ENCODE measurements at regions not wholly inside any gene's neighbourhood (a gene's known extent, or its start where the extent isn't known, plus 50 kb on each side); places are given as distances from the start of the nearest gene placed in this dataset.

DNA sequence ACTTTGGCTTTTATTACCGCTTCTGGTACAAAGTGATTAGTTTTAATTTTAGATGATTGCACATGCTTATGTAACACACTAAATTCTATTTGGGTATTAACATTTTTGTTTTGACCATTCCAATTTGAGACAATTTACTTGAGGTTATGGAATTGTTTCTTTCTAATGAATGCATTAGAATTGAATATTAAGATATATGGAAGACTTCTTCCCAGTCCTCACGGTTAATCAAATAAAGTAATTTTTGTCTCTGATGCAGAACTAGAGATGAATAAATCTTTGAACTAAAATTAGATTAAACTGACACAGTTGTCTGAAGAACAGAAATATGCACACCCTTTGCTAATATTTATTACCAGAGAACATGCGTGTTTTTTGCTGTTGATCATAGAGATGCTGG lies 127.1 kb upstream of the FBXL17 start:
- Histone ChIP-seq H3K4me1 (ENCODE audit: insufficient read depth, low read length) (no peaks in the 10 kb centered on the region), H3K27me3 (ENCODE audit: control insufficient read depth in 1 of 2, insufficient read depth in 2 of 2, low read length in 2 of 2) (no peaks in the 10 kb centered on the region), H3K27ac (ENCODE audit: low read depth in 1 of 2, low read length in 2 of 2) (no peak overlapping the region), H3K36me3 (ENCODE audit: insufficient read depth, low read length) (no peaks in the 10 kb centered on the region), H3K9me3 (ENCODE audit: control insufficient read depth in 1 of 2, insufficient read depth in 1 of 2, low read length in 2 of 2) (no peaks in the 10 kb centered on the region), H3K4me3 (ENCODE audit: low read length) (no peak overlapping the region)
- Mint-ChIP-seq H3K36me3 (ENCODE audit: low read depth) (no peaks in the 10 kb centered on the region), H3K9me3 (no peaks in the 10 kb centered on the region), H3K27me3 (peaks cover 21% of the 10 kb centered on the region), H3K27ac (no peak overlapping the region), H3K4me1 (ENCODE audit: low read depth) (no peaks in the 10 kb centered on the region), H3K4me3 (no peak overlapping the region)
- ChIA-PET POLR2A (no interaction called here), CTCF (no interaction called here)
- ATAC-seq (ENCODE audit: poor library complexity) (no peak), DNase-seq (no peak)
- TF ChIP-seq, protein P1, sequence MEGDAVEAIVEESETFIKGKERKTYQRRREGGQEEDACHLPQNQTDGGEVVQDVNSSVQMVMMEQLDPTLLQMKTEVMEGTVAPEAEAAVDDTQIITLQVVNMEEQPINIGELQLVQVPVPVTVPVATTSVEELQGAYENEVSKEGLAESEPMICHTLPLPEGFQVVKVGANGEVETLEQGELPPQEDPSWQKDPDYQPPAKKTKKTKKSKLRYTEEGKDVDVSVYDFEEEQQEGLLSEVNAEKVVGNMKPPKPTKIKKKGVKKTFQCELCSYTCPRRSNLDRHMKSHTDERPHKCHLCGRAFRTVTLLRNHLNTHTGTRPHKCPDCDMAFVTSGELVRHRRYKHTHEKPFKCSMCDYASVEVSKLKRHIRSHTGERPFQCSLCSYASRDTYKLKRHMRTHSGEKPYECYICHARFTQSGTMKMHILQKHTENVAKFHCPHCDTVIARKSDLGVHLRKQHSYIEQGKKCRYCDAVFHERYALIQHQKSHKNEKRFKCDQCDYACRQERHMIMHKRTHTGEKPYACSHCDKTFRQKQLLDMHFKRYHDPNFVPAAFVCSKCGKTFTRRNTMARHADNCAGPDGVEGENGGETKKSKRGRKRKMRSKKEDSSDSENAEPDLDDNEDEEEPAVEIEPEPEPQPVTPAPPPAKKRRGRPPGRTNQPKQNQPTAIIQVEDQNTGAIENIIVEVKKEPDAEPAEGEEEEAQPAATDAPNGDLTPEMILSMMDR (IDR thresholded peaks at IDR 0.05): no peak
- intact Hi-C loops (cut with DNase I, micrococcal nuclease): no loop called here

DNA sequence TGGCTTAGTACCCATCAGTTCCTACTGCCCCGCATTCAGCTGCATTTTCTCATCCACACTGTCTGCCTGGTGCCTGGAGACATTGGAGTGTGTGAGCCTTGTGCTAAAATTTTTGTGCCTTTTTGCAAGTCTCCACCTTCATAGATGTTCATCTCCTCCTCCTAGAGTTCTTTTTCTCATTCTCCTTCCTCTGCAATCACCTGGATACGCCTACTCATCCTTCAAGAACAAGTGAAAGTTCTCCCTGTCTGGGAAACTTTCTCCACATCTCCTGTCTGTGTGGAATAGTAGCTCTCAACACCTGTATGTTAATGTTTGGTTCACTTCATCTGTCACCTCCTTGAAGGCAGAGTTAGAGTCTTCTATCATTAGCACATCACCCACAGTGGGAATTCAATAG lies 125.7 kb upstream of the FBXL17 start:
- Mint-ChIP-seq H3K4me3 (no peak overlapping the region), H3K27ac (no peak overlapping the region), H3K9me3 (no peaks in the 10 kb centered on the region), H3K36me3 (ENCODE audit: low read depth) (no peaks in the 10 kb centered on the region), H3K4me1 (ENCODE audit: low read depth) (no peaks in the 10 kb centered on the region), H3K27me3 (peaks cover 16% of the 10 kb centered on the region)
- no peak overlapping the region for H3K4me3 ChIP-seq (ENCODE audit: low read length)
- POLR2A ChIA-PET: no interaction called here
- H3K9me3 ChIP-seq (ENCODE audit: control insufficient read depth in 1 of 2, insufficient read depth in 1 of 2, low read length in 2 of 2): no peaks in the 10 kb centered on the region
- CTCF ChIA-PET: no interaction called here
- TF ChIP-seq, protein P1 (IDR thresholded peaks at IDR 0.05): no peak
- DNase-seq: no peak
- no peaks in the 10 kb centered on the region for H3K36me3 ChIP-seq (ENCODE audit: insufficient read depth, low read length)
- no peaks in the 10 kb centered on the region for H3K4me1 ChIP-seq (ENCODE audit: insufficient read depth, low read length)
- intact Hi-C loops (cut with DNase I, micrococcal nuclease): no loop called here
- no peak overlapping the region for H3K27ac ChIP-seq (ENCODE audit: low read depth in 1 of 2, low read length in 2 of 2)
- ATAC-seq (ENCODE audit: poor library complexity): no peak
- no peaks in the 10 kb centered on the region for H3K27me3 ChIP-seq (ENCODE audit: control insufficient read depth in 1 of 2, insufficient read depth in 2 of 2, low read length in 2 of 2)

DNA sequence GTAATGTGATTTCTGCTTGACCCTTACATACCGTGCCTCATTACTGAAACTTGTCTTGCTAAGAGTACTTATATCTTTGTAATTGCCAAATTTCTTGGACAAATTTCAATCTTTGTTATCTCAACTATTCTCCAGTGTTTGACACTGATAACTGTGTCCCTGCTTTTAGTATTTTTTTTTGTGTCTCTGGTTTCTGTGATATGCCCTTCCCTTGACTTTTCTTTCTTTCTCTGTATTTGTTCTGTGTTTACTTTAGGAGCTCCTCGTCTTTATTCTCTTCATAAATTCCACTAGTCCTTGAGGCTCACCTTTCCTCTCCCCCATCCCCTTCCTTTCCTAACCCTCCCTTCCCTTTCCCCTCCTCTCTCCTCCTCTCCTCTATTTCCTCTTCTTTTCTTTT lies 123.7 kb upstream of the FBXL17 start:
- no peak overlapping the region for H3K27ac Mint-ChIP-seq
- Histone ChIP-seq H3K4me1 (ENCODE audit: insufficient read depth, low read length) (no peaks in the 10 kb centered on the region), H3K36me3 (ENCODE audit: insufficient read depth, low read length) (no peaks in the 10 kb centered on the region), H3K27me3 (ENCODE audit: control insufficient read depth in 1 of 2, insufficient read depth in 2 of 2, low read length in 2 of 2) (no peaks in the 10 kb centered on the region), H3K27ac (ENCODE audit: low read depth in 1 of 2, low read length in 2 of 2) (no peak overlapping the region), H3K4me3 (ENCODE audit: low read length) (no peak overlapping the region), H3K9me3 (ENCODE audit: control insufficient read depth in 1 of 2, insufficient read depth in 1 of 2, low read length in 2 of 2) (peaks cover 0 to 3% of the 10 kb centered on the region in 2 experiments)
- TF ChIP-seq, protein P1 (IDR thresholded peaks at IDR 0.05): no peak
- peaks cover 3% of the 10 kb centered on the region for H3K9me3 Mint-ChIP-seq
- no peaks in the 10 kb centered on the region for H3K36me3 Mint-ChIP-seq (ENCODE audit: low read depth)
- POLR2A ChIA-PET: no interaction called here
- DNase-seq: no peak
- ATAC-seq (ENCODE audit: poor library complexity): no peak
- H3K4me1 Mint-ChIP-seq (ENCODE audit: low read depth): no peaks in the 10 kb centered on the region
- intact Hi-C loops (cut with DNase I, micrococcal nuclease): no loop called here
- no peak overlapping the region for H3K4me3 Mint-ChIP-seq
- CTCF ChIA-PET: no interaction called here
- peaks cover 16% of the 10 kb centered on the region for H3K27me3 Mint-ChIP-seq

All from CD4-positive, alpha-beta T cell (primary cell).